ENCODE measurements at regions not wholly inside any gene's neighbourhood (a gene's known extent, or its start where the extent isn't known, plus 50 kb on each side); places are given as distances from the start of the nearest gene placed in this dataset.
"Not testable (repeated sequence)": the region's sequence is repeated elsewhere in the genome, so short reads cannot be mapped to it uniquely, and the experiment has no call there.

DNA sequence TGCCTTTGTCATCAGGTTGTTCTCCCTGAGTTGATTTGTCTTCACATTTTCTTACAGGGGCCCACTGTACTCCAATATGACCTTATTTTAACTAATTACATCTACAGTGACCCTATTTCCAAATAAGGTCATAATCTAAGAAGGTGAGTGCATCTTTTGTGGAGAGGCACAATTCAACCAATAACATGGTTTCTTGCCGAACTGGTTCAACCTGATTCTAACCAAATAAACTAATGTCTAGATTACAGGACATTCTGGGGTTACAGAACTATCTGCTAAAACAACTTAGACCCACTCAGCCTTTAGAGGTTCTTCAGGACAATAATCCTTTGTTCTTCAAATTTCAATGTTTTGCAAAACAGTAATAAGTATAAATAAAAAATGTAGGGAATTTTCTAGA, 496.5 kb upstream of the SOX11 start:
- H3K27ac Mint-ChIP-seq (ENCODE audit: unreplicated experiment): no peak overlapping the region
- H3K4me1 Mint-ChIP-seq: peaks cover 3% of the 10 kb centered on the region
- H3K4me3 Mint-ChIP-seq: no peak overlapping the region
- H3K27me3 Mint-ChIP-seq (ENCODE audit: low read depth): no peaks in the 10 kb centered on the region
- DNase-seq (ENCODE audit: low read depth, low spot score): no peak
- H3K9me3 Mint-ChIP-seq: peaks cover 3% of the 10 kb centered on the region
- TF ChIP-seq, protein P1, sequence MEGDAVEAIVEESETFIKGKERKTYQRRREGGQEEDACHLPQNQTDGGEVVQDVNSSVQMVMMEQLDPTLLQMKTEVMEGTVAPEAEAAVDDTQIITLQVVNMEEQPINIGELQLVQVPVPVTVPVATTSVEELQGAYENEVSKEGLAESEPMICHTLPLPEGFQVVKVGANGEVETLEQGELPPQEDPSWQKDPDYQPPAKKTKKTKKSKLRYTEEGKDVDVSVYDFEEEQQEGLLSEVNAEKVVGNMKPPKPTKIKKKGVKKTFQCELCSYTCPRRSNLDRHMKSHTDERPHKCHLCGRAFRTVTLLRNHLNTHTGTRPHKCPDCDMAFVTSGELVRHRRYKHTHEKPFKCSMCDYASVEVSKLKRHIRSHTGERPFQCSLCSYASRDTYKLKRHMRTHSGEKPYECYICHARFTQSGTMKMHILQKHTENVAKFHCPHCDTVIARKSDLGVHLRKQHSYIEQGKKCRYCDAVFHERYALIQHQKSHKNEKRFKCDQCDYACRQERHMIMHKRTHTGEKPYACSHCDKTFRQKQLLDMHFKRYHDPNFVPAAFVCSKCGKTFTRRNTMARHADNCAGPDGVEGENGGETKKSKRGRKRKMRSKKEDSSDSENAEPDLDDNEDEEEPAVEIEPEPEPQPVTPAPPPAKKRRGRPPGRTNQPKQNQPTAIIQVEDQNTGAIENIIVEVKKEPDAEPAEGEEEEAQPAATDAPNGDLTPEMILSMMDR (conservative IDR thresholded peaks at IDR 0.05): no peak
- peaks cover 2% of the 10 kb centered on the region for H3K36me3 Mint-ChIP-seq (ENCODE audit: low read depth)

DNA sequence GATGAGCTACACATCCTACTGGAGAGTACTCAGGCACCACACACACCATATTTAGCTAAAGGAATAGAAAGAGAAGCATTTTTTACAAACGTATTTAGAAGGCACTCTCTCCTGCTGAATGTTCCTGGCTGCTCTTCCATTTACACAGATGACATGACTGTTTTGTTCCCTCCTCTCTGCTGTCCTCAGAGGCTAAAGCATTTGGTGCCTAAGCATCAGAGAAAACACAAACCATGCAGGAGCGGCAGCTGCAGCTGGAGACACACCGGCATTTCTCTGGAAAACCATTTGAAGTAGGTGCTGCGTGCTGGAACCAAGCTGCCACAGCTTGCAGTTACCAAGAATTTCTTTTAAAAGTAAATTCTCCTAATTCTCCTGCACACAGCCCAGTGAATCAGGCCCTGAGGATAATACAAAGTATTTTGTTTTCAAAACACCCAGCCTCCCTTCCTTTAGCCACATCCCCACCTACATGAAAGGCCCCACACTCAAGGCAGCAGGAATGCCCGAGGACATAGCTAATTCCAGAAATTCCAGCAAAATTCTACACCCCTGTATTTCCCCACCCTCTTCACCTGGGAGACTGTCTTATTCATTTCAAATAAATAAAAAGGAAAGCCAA, 488.9 kb upstream of the SOX11 start:
- Mint-ChIP-seq H3K36me3 (ENCODE audit: low read depth) (peaks cover 2% of the 10 kb centered on the region), H3K4me1 (peaks cover 13% of the 10 kb centered on the region), H3K4me3 (no peak overlapping the region), H3K27me3 (ENCODE audit: low read depth) (no peaks in the 10 kb centered on the region), H3K9me3 (peaks cover under 1% of the 10 kb centered on the region), H3K27ac (ENCODE audit: unreplicated experiment) (no peak overlapping the region)
- TF ChIP-seq, protein P1 (conservative IDR thresholded peaks at IDR 0.05): no peak
- no peak for DNase-seq (ENCODE audit: low read depth, low spot score)

DNA sequence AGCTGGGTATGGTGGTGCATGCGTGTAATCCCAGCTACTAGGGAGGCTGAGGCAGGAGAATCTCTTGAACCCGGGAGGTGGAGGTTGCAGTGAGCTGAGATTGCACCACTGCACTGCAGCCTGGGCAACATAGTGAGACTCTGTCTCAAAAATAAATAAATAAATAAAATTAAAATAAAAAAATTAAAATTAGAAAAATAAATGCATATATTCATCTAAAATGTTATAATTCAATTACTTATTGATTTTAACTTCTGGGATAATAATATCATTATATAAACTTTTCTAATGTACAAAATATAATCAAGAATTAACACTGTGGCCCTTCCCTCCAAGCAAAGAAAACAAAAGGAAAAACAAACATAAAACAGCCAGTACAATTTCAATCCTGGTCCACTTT, 485.4 kb upstream of the SOX11 start:
- not testable (repeated sequence) for H3K27me3 Mint-ChIP-seq (ENCODE audit: low read depth); H3K36me3 Mint-ChIP-seq (ENCODE audit: low read depth); H3K4me3 Mint-ChIP-seq; H3K9me3 Mint-ChIP-seq; H3K27ac Mint-ChIP-seq (ENCODE audit: unreplicated experiment); DNase-seq (ENCODE audit: low read depth, low spot score)
- peaks cover 10% of the 10 kb centered on the region for H3K4me1 Mint-ChIP-seq

DNA sequence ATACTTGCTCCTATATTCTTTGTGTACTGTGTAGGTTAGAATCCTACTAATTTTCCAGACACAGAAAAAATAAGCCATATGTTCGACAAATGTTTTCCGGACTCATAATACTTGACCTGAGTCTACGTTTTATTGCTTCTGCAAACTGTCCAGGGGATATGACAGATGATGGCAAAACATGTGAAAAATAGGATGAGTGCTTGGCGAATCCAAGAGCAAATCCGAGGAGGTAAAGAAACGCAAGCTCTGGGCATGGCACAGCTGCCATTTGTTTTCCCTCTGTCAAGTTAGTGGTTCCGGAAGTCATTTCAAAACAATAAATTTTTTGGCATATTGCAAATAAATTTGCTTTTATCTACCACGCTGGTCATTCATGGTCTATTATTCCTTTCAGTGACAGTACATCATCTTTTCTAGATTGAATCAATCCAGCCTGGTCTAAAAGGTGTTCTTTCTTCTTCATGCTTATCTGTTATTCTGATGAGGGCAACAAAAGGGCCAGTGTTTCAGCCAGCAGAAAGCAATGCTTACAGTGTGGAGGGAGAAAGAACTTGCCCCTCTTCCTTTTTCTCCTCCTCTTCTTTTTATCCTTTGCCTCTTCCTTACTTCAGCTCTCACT, 476.1 kb upstream of the SOX11 start:
- no peaks in the 10 kb centered on the region for H3K36me3 Mint-ChIP-seq (ENCODE audit: low read depth)
- no peak overlapping the region for H3K4me3 Mint-ChIP-seq
- H3K4me1 Mint-ChIP-seq: peaks cover 7% of the 10 kb centered on the region
- TF ChIP-seq, protein P1 (conservative IDR thresholded peaks at IDR 0.05): no peak
- no peak for DNase-seq (ENCODE audit: low read depth, low spot score)
- H3K9me3 Mint-ChIP-seq: peaks cover 3% of the 10 kb centered on the region
- H3K27me3 Mint-ChIP-seq (ENCODE audit: low read depth): no peaks in the 10 kb centered on the region
- H3K27ac Mint-ChIP-seq (ENCODE audit: unreplicated experiment): no peak overlapping the region

DNA sequence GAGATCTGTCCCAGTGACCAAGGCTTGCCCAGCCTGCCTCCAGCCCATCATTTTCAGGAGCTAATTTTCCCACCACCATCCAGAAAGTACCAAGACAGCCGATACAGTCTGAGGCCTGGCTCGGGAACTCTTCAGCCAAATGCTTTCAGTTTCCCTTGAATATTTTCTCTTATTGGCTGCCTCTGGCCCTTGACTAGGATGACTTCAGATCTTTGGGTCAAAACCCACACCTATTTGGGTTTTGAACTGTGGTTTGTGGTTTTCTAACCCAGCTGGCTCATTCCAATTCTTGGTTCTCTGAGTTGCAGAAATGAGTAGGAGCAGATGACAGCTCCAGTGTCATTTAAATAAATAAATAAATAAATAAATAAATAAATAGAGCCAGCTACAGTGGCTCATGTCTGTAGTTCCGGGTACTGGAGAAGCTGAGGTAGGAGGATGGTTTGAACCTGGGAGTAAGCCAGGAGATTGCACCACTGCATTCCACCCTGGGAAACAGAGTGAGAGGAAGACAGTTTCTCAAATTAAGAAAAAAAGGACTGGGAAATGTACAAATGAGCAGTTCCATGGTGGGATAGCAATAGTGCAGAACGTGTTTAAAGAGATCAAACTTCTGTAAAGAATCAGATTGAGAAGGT, 465.0 kb upstream of the SOX11 start:
- Mint-ChIP-seq H3K4me1 (no peaks in the 10 kb centered on the region), H3K36me3 (ENCODE audit: low read depth) (no peaks in the 10 kb centered on the region), H3K27ac (ENCODE audit: unreplicated experiment) (no peak overlapping the region), H3K9me3 (peaks cover 2% of the 10 kb centered on the region), H3K4me3 (no peak overlapping the region), H3K27me3 (ENCODE audit: low read depth) (no peaks in the 10 kb centered on the region)
- no peak for DNase-seq (ENCODE audit: low read depth, low spot score)
- TF ChIP-seq, protein P1 (conservative IDR thresholded peaks at IDR 0.05): no peak

DNA sequence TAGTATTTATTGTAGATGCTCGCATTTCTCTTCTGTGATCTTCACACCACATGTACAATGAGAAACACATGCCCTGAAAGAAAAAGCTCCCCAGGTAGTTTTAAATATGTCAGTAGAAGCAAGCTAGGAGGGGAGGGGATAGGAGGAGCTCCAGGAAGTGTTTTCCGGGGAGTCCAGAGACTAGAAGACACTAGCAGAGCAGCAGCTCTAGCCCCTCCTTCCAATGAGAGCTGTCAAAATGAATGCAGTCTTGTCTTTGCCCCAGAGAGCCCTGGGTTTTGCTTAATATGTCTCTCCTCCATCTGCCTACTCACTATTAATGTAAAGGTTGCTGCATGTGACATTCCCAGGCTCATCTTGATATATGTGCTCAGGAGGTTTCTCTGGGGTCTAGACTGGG, 462.6 kb upstream of the SOX11 start:
- no peak for DNase-seq (ENCODE audit: low read depth, low spot score)
- Mint-ChIP-seq H3K36me3 (ENCODE audit: low read depth) (no peaks in the 10 kb centered on the region), H3K4me3 (no peak overlapping the region), H3K4me1 (no peaks in the 10 kb centered on the region), H3K27me3 (ENCODE audit: low read depth) (no peaks in the 10 kb centered on the region), H3K9me3 (no peaks in the 10 kb centered on the region), H3K27ac (ENCODE audit: unreplicated experiment) (no peak overlapping the region)
- TF ChIP-seq, protein P1 (conservative IDR thresholded peaks at IDR 0.05): no peak

Measured in neural crest cell (in vitro differentiated cells).